WTC11 (cell line): ENCODE measurements at regions not wholly inside any gene's neighbourhood (a gene's known extent, or its start where the extent isn't known, plus 50 kb on each side); places are given as distances from the start of the nearest gene placed in this dataset.

ENCODE experiments used
- GABPB1 ChIP-seq: sonication (generic); formaldehyde crosslinking; IDR thresholded peaks from 2 replicates; pipeline ENCODE4 v1.8.1; 2023; ENCODE audit warnings: mild to moderate bottlenecking, missing genetic modification reagents
- JUN ChIP-seq: sonication (generic); formaldehyde crosslinking; IDR thresholded peaks from 2 replicates; pipeline ENCODE4 v1.8.0; 2023; ENCODE audit warnings: mild to moderate bottlenecking, missing genetic modification reagents
- NFATC4 ChIP-seq: fragments of 250-450 bp; sonication (Bioruptor Pico); IDR thresholded peaks from 2 replicates; pipeline ENCODE4 v1.9.0; 2021; ENCODE audit warnings: mild to moderate bottlenecking
- NR2C2 ChIP-seq: sonication (generic); formaldehyde crosslinking; IDR thresholded peaks from 2 replicates; pipeline ENCODE4 v1.8.0; 2022; ENCODE audit warnings: mild to moderate bottlenecking, missing genetic modification reagents
- ZBTB21 ChIP-seq: sonication (generic); formaldehyde crosslinking; IDR thresholded peaks from 2 replicates; pipeline ENCODE4 v1.8.1; 2023; ENCODE audit warnings: mild to moderate bottlenecking, missing genetic modification reagents, borderline replicate concordance
- TF ChIP-seq, protein P1 (sequence below): fragments of 200-600 bp; IDR thresholded peaks from 2 replicates; pipeline ENCODE4 v1.8.0; 2022; ENCODE audit warnings: antibody characterized with exemption
- TF ChIP-seq, protein P2 (sequence below): sonication (generic); formaldehyde crosslinking; conservative IDR thresholded peaks from 2 replicates; pipeline ENCODE4 v1.8.1; 2022; ENCODE audit warnings: mild to moderate bottlenecking, missing genetic modification reagents
- TF ChIP-seq, protein P3 (sequence below): sonication (generic); formaldehyde crosslinking; IDR thresholded peaks from 2 replicates; pipeline ENCODE4 v1.8.0; 2022; ENCODE audit warnings: mild to moderate bottlenecking, missing genetic modification reagents

DNA sequence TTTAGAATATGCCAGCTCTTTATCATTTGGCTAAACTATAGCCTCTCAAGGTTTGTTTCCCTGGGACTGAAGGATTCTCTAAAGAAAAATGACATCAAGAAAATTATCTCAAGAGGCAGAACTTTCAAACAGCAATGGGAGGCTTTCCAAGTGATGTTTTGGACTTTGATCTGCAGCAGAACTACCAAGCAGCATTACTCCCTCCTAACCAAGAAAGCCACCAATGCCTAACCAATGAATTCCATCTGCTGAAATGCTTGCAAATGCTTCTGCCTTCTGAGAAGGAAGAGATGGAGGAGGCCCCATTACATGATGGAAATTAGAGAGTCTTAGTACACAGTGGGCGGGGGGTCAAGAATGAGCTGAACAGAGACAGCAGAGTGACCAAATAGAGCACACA, 95.1 kb upstream of the SLC35G4 start:
- TF ChIP-seq, protein P1, sequence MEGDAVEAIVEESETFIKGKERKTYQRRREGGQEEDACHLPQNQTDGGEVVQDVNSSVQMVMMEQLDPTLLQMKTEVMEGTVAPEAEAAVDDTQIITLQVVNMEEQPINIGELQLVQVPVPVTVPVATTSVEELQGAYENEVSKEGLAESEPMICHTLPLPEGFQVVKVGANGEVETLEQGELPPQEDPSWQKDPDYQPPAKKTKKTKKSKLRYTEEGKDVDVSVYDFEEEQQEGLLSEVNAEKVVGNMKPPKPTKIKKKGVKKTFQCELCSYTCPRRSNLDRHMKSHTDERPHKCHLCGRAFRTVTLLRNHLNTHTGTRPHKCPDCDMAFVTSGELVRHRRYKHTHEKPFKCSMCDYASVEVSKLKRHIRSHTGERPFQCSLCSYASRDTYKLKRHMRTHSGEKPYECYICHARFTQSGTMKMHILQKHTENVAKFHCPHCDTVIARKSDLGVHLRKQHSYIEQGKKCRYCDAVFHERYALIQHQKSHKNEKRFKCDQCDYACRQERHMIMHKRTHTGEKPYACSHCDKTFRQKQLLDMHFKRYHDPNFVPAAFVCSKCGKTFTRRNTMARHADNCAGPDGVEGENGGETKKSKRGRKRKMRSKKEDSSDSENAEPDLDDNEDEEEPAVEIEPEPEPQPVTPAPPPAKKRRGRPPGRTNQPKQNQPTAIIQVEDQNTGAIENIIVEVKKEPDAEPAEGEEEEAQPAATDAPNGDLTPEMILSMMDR = no peak
- TF ChIP-seq, protein P2, sequence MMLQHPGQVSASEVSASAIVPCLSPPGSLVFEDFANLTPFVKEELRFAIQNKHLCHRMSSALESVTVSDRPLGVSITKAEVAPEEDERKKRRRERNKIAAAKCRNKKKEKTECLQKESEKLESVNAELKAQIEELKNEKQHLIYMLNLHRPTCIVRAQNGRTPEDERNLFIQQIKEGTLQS (CRISPR knock-in tag) = no peak
- TF ChIP-seq ZBTB21 = no peak
- TF ChIP-seq, protein P3, sequence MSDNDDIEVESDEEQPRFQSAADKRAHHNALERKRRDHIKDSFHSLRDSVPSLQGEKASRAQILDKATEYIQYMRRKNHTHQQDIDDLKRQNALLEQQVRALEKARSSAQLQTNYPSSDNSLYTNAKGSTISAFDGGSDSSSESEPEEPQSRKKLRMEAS (CRISPR knock-in tag) = no peak
- no peak for TF ChIP-seq NR2C2 (CRISPR knock-in tag)
- TF ChIP-seq NFATC4 (CRISPR knock-in tag) = no peak
- no peak for TF ChIP-seq JUN (CRISPR knock-in tag)
- no peak for TF ChIP-seq GABPB1 (CRISPR knock-in tag)
